AG04450 (cell line): ENCODE measurements at regions not wholly inside any gene's neighbourhood (a gene's known extent, or its start where the extent isn't known, plus 50 kb on each side); places are given as distances from the start of the nearest gene placed in this dataset.

Experiments
- CTCF ChIA-PET: fragments of 300-600, 350-600 bp; formaldehyde crosslinking; extraction: SDS; loops from one replicate; lab custom pipeline; 2022; ENCODE audit warnings: antibody characterized with exemption, inconsistent platforms; lab: Charles Lee
- POLR2A ChIA-PET: fragments of 350-600 bp; formaldehyde crosslinking; extraction: SDS; loops from one replicate; lab custom pipeline; 2021; ENCODE audit warnings: antibody characterized with exemption, inconsistent platforms; lab: Yijun Ruan, JAX
- DNase-seq: peaks from one replicate; pipeline ENCODE4 v3.0.0-alpha.2; 2011; ENCODE audit warnings: low read depth, low spot score
- H3K27ac ChIP-seq: one replicate; pipeline ENCODE4 v1.5.1; 2012; ENCODE audit warnings: low read depth, low read length, control low read depth
- H3K27me3 ChIP-seq: one replicate; pipeline ENCODE4 v1.6.0; 2012; ENCODE audit warnings: low read length; ENCODE audit not compliant: control insufficient read depth, insufficient read depth
- H3K4me3 ChIP-seq: 2 replicates; pipeline ENCODE4 v1.5.1; 2011; ENCODE audit warnings: mild to moderate bottlenecking, low read depth, low read length, control low read depth
- H3K9me3 ChIP-seq: 2 replicates; pipeline ENCODE4 v1.5.1; 2012; ENCODE audit warnings: low read length; ENCODE audit not compliant: control insufficient read depth, insufficient read depth
- TF ChIP-seq, protein P1 (sequence below): IDR thresholded peaks from 2 replicates; pipeline ENCODE4 v1.5.1; 2011; ENCODE audit warnings: low read depth, low read length, control low read depth, inconsistent platforms

GRCh38 chr1:209335178-209335577 lies 248.3 kb upstream of the CAMK1G start:
- DNase-seq, result peak; percentile 4
- Histone ChIP-seq H3K27me3 (no peaks in the 10 kb centered on the region), H3K27ac (no peak overlapping the region), H3K4me3 (no peak overlapping the region), H3K9me3 (no peaks in the 10 kb centered on the region)
- TF ChIP-seq, protein P1, sequence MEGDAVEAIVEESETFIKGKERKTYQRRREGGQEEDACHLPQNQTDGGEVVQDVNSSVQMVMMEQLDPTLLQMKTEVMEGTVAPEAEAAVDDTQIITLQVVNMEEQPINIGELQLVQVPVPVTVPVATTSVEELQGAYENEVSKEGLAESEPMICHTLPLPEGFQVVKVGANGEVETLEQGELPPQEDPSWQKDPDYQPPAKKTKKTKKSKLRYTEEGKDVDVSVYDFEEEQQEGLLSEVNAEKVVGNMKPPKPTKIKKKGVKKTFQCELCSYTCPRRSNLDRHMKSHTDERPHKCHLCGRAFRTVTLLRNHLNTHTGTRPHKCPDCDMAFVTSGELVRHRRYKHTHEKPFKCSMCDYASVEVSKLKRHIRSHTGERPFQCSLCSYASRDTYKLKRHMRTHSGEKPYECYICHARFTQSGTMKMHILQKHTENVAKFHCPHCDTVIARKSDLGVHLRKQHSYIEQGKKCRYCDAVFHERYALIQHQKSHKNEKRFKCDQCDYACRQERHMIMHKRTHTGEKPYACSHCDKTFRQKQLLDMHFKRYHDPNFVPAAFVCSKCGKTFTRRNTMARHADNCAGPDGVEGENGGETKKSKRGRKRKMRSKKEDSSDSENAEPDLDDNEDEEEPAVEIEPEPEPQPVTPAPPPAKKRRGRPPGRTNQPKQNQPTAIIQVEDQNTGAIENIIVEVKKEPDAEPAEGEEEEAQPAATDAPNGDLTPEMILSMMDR, result peak; percentile 89
- ChIA-PET CTCF (interaction anchor here (0.6 to 4.6 kb wide), 20 partner anchors 11 to 247 kb away, joined by 3 to 40 read pairs (median 4); no protein-coding TSS in a partner anchor), POLR2A (no interaction called here)

DNA sequence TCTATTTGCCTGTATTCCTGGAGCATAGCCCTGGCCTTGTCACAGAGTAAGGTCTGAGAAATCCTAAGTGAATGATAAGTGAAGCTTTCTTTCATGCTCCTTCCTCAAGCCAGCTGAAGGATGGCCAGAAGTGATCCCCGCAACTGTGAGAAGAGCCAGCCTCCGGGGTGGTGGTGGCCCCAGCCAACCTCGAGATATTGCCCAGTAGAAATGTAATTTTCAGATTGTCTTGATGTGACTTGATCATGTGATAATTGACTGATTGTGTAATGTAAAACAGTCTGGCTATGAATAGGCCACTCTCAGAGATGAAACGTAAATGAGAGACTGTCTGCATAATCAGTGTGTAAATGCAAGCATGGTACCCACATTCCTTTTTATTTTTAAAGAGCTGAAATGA lies 242.4 kb upstream of the CAMK1G start:
- Histone ChIP-seq H3K4me3 (no peak overlapping the region), H3K9me3 (no peaks in the 10 kb centered on the region), H3K27ac (no peak overlapping the region), H3K27me3 (peaks cover 3% of the 10 kb centered on the region)
- TF ChIP-seq, protein P1, result no peak
- POLR2A ChIA-PET, result no interaction called here
- CTCF ChIA-PET, result interaction anchor here (0.9 to 2.5 kb wide), 5 partner anchors 10 to 1319 kb away, joined by 5 to 13 read pairs (median 7); no protein-coding TSS in a partner anchor
- DNase-seq, result no peak

GRCh38 chr1:209341673-209342420 lies 241.7 kb upstream of the CAMK1G start:
- Histone ChIP-seq H3K4me3 (no peak overlapping the region), H3K27ac (no peak overlapping the region), H3K9me3 (no peaks in the 10 kb centered on the region), H3K27me3 (peaks cover 3% of the 10 kb centered on the region)
- no peak for DNase-seq
- ChIA-PET POLR2A (no interaction called here), CTCF (interaction anchor here (0.9 to 2.5 kb wide), 5 partner anchors 10 to 1320 kb away, joined by 5 to 13 read pairs (median 7); no protein-coding TSS in a partner anchor)
- TF ChIP-seq, protein P1, result no peak

DNA sequence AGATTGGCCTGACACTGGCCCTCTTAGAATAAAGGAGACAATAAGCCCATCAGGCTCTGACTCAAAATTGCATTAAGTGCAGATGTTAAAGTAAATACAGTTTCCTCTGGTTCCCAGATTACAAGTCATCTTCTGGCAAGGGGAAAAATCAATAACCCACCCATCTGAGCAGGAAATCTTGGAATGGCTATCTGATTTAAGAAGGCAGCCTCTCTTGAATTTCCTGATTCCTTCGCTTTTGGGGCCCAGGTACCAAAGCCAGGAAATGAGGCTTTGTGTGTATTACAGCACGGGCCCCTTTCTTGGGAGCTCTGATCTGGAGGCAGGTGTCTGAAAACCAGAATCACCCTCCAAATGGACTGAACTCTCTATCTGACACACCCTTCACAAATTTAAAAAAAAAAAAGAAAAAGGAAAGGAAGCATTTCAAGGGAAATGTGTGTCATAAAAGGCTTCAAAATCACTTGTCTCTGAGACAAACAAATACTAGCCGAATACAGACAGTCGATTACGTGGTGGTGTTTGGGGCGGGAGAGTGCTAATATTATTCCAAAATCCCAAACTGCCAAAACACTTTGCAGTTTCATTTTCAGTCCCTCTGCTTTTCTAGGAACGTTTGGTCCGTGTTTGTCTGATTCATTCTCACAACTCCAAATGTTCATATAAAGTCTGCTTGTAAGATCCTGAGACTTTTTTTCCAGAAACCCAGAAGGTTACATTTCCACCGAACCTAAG lies 240.9 kb upstream of the CAMK1G start:
- Histone ChIP-seq H3K4me3 (no peak overlapping the region), H3K27me3 (peaks cover 3% of the 10 kb centered on the region), H3K9me3 (no peaks in the 10 kb centered on the region), H3K27ac (no peak overlapping the region)
- ChIA-PET CTCF (interaction anchor here (1.0 to 1.9 kb wide), 4 partner anchors 12 to 94 kb away, joined by 3 to 13 read pairs (median 8); no protein-coding TSS in a partner anchor), POLR2A (no interaction called here)
- TF ChIP-seq, protein P1, result no peak
- DNase-seq, result no peak

DNA sequence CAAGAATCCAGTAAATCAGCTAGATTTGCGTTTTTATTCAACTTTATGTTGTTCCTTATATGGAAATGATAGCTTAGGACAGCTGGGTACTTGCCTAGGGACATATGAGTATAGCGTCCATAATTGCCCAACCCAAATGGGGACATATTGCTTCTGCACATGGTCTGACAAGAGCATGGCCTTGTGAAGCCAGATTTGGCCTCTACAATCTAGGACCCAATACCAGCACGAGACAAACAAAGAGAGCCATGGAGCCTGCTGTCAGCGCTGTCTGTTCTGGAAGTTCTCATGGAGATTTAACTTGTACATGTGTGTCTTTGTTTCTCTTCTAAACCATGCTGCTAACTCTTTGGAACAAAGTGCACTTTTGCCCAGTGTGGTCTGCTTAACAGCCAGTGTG lies 240.0 kb upstream of the CAMK1G start:
- ChIA-PET CTCF (interaction anchor here (1.0 to 1.5 kb wide), 3 partner anchors 11 to 93 kb away, joined by 3 to 11 read pairs (median 4); no protein-coding TSS in a partner anchor), POLR2A (no interaction called here)
- Histone ChIP-seq H3K9me3 (no peaks in the 10 kb centered on the region), H3K27ac (no peak overlapping the region), H3K4me3 (no peak overlapping the region), H3K27me3 (peaks cover 3% of the 10 kb centered on the region)
- TF ChIP-seq, protein P1, result no peak
- DNase-seq, result no peak
